ENCODE measurements at regions not wholly inside any gene's neighbourhood (a gene's known extent, or its start where the extent isn't known, plus 50 kb on each side); places are given as distances from the start of the nearest gene placed in this dataset.

DNA sequence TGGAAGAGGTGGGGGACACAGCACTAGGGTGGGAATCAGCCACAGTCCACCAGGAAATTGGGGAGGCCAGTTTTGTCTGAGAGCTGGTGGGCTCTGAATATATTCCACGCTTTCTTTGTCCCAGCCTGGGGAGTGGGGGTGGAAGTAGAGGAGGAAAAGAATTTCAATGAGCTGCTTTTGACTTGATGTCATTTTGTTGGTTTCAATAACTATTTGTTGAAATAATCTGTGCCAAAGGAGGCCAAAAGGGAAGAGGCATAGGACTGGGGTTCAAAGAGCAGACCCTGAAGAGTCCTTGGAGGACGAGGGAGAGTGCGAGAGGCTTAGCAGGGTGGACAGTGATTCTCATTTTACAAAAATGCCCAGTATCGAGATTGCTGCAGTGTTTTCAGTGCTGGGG lies 262.3 kb downstream of the SHQ1 start:
- H3K4me3 ChIP-seq: no peak overlapping the region
- intact Hi-C loops (cut with micrococcal nuclease): no loop called here
- no peak for DNase-seq
- H3K4me1 ChIP-seq: no peaks in the 10 kb centered on the region
- H3K36me3 ChIP-seq: no peaks in the 10 kb centered on the region
- no peaks in the 10 kb centered on the region for H3K27me3 ChIP-seq (ENCODE audit: low read depth)
- H3K9me3 ChIP-seq (replicated peaks): no peaks in the 10 kb centered on the region
- no peak overlapping the region for H3K27ac ChIP-seq (replicated peaks)
- TF ChIP-seq, protein P1, sequence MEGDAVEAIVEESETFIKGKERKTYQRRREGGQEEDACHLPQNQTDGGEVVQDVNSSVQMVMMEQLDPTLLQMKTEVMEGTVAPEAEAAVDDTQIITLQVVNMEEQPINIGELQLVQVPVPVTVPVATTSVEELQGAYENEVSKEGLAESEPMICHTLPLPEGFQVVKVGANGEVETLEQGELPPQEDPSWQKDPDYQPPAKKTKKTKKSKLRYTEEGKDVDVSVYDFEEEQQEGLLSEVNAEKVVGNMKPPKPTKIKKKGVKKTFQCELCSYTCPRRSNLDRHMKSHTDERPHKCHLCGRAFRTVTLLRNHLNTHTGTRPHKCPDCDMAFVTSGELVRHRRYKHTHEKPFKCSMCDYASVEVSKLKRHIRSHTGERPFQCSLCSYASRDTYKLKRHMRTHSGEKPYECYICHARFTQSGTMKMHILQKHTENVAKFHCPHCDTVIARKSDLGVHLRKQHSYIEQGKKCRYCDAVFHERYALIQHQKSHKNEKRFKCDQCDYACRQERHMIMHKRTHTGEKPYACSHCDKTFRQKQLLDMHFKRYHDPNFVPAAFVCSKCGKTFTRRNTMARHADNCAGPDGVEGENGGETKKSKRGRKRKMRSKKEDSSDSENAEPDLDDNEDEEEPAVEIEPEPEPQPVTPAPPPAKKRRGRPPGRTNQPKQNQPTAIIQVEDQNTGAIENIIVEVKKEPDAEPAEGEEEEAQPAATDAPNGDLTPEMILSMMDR (IDR thresholded peaks at IDR 0.05; ENCODE audit: borderline replicate concordance): no peak

DNA sequence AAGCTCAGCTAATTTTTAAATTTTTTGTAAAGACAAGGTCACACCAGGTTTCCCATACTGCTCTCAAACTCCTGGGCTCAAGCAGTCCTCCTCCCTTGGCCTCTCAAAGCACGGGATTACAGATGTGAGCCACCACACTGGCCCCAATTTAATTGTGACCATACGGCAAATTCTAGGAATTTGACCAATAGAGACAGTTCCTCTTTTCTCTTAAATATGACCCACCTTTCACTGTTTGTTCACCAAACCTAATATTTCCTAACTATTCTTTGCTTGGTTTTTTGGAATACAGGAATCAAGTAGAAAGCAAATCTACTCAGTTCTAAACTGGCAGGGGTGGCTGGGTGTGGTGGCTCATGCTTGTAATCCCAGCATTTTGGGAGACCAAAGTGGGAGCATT lies 264.0 kb downstream of the SHQ1 start:
- no peak overlapping the region for H3K4me3 ChIP-seq
- H3K4me1 ChIP-seq: no peaks in the 10 kb centered on the region
- no peaks in the 10 kb centered on the region for H3K27me3 ChIP-seq (ENCODE audit: low read depth)
- intact Hi-C loops (cut with micrococcal nuclease): no loop called here
- H3K36me3 ChIP-seq: no peaks in the 10 kb centered on the region
- DNase-seq: no peak
- no peak overlapping the region for H3K27ac ChIP-seq (replicated peaks)
- H3K9me3 ChIP-seq (replicated peaks): no peaks in the 10 kb centered on the region
- TF ChIP-seq, protein P1 (IDR thresholded peaks at IDR 0.05; ENCODE audit: borderline replicate concordance): no peak

DNA sequence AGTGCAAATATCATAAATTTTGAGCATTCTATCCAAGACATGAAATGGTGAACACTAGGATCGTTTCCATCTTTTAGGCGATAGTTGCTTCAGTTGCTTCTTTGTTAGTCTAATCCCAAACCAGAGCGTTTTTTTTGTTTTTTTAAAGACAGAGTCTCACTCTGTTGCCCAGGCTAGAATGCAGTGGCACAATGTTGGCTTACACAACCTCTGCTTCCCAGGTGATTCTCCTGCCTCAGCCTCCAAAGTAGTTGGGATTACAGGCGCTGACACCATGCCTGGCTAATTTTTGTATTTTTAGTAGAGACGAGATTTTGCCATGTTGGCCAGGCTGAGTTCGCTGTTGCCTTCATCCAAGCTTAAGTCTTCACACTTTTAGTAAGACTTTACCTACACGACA lies 265.3 kb downstream of the SHQ1 start:
- H3K27me3 ChIP-seq (ENCODE audit: low read depth): no peaks in the 10 kb centered on the region
- TF ChIP-seq, protein P1 (IDR thresholded peaks at IDR 0.05; ENCODE audit: borderline replicate concordance): no peak
- no peaks in the 10 kb centered on the region for H3K36me3 ChIP-seq
- no peak overlapping the region for H3K27ac ChIP-seq (replicated peaks)
- no peaks in the 10 kb centered on the region for H3K4me1 ChIP-seq
- intact Hi-C loops (cut with micrococcal nuclease): no loop called here
- no peak for DNase-seq
- H3K4me3 ChIP-seq: no peak overlapping the region
- no peaks in the 10 kb centered on the region for H3K9me3 ChIP-seq (replicated peaks)

DNA sequence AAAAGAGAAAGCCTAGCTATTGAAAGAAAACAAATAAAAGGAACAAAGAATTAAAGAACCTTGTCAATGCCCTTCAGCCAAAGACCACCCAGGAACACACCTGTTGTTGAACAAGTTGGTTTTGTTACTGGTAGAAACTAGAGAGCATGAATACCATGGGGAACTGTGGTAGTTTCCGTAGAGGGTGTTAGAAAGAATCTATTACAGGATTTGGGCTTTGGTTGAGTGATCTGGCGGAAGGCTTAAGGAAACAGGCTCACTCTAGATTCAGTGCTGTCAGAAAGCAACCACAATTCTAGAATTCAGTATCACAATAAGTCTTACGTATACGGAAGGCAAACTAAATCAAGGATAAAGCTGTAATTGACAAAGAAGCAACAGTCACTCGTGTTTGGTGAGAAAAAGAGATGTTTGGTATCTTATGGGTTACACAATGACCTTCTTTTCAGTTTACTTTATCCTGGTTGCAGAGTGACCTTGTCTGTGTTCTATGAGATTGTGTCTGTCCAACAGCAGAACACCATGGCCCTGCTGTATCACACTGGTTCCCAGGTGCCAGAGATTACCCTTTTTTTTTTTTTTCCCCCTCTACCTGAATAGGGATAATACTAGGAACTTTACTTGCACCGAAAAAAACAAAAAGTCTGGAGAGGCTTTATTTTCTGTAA lies 265.9 kb downstream of the SHQ1 start:
- intact Hi-C loops (cut with micrococcal nuclease): no loop called here
- TF ChIP-seq, protein P1 (IDR thresholded peaks at IDR 0.05; ENCODE audit: borderline replicate concordance): no peak
- Histone ChIP-seq H3K36me3 (no peaks in the 10 kb centered on the region), H3K27me3 (ENCODE audit: low read depth) (no peaks in the 10 kb centered on the region), H3K9me3 (replicated peaks) (no peaks in the 10 kb centered on the region), H3K27ac (replicated peaks) (no peak overlapping the region), H3K4me1 (no peaks in the 10 kb centered on the region), H3K4me3 (no peak overlapping the region)
- no peak for DNase-seq

GRCh38 chr3:72580900-72581299 lies 267.3 kb downstream of the SHQ1 start:
- no peaks in the 10 kb centered on the region for H3K4me1 ChIP-seq
- H3K36me3 ChIP-seq: no peaks in the 10 kb centered on the region
- TF ChIP-seq, protein P1 (IDR thresholded peaks at IDR 0.05; ENCODE audit: borderline replicate concordance): no peak
- intact Hi-C loops (cut with micrococcal nuclease): no loop called here
- no peaks in the 10 kb centered on the region for H3K27me3 ChIP-seq (ENCODE audit: low read depth)
- no peak for DNase-seq
- H3K9me3 ChIP-seq (replicated peaks): no peaks in the 10 kb centered on the region
- no peak overlapping the region for H3K27ac ChIP-seq (replicated peaks)
- no peak overlapping the region for H3K4me3 ChIP-seq
